ENCODE measurements at regions not wholly inside any gene's neighbourhood (a gene's known extent, or its start where the extent isn't known, plus 50 kb on each side); places are given as distances from the start of the nearest gene placed in this dataset.
"Not testable (repeated sequence)": the region's sequence is repeated elsewhere in the genome, so short reads cannot be mapped to it uniquely, and the experiment has no call there.

DNA sequence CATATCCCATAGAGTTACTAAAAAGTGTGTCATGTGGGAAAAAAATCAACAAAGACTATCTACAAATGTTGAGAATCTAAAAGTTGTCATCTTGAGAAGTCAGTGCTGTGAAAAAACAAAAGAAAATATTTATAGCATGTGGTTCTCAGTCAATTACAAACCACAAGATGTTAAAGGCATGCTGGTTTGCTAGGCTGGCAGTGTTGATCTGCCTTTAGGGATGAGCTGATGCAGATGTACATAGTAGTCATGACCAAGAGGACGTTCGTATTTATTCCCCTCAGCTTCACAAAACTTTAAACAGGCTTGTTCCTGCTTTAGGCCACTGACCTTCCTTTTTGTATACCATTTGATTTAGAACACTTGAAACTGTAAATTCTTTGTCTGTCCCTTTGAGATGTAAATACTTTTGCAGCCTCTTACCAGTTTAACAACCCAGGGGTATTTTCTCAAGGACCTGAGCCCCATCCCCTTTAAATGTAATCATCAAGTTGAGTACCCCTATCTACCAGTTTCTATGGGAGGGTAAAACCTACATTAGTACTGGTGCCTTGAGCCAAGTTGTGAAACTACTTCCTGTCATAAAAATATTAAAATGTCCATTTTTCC lies 446.6 kb downstream of the KCNJ18 start:
- DNase-seq: no peak

DNA sequence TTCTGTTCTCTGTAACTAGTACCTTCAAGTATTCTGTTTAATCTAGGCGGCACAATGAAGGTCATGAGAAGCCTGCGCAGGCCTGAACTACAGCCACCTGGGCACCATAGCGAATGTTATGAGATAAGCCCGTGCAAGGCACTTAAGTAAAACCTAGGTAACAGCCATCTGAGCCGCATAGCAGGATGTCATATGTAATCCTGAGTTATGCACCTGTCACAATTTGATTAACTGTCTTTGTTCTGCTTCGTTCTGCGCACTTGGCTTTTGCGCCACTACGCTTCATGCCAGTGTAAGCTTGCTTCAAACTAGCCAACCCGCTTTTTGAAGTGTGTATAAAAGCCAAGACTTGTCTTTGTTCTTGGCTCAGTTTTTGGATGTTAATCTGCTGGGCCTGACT lies 449.8 kb downstream of the KCNJ18 start:
- no peak for DNase-seq

DNA sequence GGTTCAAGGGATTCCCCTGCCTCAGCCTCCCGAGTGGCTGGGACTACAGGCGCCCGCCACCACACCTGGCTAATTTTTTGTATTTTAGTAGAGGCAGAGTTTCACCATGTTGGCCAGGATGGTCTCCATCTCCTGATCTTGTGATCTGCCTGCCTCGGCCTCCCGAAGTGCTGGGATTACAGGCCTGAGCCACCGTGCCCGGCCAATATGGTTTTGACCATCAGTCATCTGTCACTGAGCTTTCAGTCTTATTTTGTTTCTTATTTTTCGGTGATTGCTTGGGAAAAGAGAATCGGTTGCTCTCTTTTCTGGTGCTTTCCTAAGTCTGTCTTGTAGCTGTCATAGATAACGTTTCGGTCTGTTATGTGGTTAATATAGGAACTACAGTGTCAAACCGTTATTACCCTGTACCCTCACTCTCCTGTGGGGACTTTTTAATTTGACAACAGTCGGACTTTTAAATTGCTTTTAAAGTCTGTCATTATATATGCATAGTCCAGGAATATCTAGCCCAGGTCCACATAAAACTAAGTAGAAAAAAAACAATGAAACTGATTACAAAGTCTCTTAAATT lies 453.4 kb downstream of the KCNJ18 start:
- DNase-seq: no peak

DNA sequence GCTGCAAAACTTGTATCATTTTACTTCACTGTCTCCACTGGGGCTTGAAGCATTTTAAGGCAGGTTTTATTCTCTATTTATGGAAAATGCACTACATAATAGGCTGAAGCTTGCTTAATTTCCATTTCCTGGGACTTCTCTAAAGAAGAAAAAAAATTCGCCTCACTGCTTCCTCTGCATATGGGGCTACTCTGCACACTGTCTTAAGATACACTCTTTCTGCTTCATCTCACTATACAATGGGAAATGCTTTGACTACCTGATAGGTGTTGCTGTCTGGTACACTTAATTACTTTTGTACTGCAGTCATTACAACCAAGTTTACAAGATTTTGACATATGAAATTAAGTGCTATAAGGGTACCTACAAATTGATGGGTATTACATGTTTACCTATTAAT lies 466.0 kb downstream of the KCNJ18 start:
- no peak for DNase-seq

DNA sequence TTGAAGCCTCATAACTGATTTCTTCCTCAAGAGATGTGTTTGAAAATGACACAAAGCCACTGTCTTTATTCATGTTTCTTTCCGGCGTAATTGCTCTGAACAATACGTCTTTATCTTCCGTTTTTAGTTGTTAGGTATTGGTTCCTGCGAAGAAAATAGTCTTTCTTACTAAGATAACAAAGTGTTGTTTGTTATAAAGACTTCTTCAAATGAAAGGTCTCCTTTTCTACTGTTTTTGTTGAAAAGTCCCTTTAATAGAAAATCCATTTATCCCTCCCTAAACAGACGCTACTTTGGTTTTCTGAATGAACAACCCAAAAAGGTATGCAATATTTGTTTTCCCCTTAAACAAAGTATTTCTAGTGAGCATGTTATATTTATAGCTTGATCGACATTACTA lies 469.1 kb downstream of the KCNJ18 start:
- no peak for DNase-seq

DNA sequence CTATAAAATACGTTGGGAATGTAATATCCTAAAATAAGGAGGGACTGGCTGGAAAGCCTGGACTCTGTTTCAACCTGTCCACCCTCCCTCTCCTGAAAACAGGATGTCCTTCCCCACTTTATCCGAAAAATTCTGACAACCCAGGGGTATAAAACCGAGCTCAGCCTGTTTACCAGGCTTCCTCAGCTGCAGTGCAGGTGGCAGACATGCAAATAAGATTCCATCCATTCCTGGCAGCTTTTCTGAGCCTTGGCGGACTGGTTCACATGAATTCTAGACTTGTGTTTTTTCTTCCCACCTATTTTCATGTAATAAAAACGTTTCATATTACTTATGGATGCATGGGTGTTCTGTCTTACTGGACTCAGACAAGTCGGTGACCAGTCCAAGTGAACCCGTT lies 479.3 kb downstream of the KCNJ18 start:
- DNase-seq: no peak

DNA sequence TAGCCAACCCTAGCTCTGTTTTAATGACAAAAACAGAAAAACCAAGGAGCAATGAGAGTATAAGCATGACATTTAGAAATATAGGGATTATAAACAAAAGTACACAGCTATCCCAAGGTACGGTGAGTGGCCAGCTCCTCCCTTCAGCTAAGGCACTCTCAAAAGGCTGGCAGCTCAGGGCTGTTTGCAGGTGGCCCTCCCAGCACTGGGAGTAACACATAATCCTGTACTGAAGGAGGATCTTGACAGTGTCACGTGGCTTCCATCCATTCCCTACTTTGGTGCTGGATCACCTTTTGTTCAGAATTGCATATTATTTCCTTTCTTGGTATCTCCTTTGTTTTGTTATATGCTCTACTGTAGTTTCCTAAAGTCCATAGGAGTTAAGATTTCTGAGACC lies 500.8 kb downstream of the KCNJ18 start:
- no peak for DNase-seq

DNA sequence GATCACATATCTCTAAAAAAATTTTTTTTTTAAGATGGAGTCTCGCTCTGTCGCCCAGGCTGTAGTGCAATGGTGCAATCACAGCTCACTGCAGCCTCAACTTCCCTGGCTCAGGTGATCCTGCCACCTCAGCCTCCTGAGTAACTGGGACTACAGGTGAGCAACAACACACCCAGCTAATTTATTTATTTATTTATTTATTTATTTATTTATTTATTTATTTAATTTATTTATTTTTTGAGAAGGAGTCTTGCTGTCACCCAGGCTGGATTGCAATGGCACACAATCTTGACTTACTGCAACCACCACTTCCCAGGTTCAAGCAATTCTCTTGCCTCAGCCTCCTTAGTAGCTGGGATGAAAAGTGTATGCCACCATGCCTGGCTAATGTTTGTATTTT lies 507.9 kb downstream of the KCNJ18 start:
- not testable (repeated sequence) for DNase-seq

DNA sequence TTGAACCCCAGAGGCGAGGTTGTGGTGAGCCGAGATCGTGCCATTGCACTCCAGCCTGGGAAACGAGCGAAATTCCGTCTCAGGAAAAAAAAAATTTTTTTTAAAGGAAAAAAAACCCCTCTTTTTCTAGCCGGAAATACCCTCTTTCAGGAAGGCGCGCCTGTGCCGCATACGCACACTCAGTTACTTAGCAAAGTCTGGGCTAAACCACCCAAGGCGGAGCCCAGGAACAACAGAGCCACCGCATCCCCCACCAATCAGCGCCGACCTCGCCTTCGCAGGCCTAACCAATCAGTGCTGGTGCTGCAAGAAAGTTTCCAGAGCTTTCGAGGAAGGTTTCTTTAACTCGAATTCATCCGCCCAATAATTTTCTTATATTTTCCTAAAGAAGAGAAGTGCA lies 510.4 kb downstream of the KCNJ18 start:
- no peak for DNase-seq

DNA sequence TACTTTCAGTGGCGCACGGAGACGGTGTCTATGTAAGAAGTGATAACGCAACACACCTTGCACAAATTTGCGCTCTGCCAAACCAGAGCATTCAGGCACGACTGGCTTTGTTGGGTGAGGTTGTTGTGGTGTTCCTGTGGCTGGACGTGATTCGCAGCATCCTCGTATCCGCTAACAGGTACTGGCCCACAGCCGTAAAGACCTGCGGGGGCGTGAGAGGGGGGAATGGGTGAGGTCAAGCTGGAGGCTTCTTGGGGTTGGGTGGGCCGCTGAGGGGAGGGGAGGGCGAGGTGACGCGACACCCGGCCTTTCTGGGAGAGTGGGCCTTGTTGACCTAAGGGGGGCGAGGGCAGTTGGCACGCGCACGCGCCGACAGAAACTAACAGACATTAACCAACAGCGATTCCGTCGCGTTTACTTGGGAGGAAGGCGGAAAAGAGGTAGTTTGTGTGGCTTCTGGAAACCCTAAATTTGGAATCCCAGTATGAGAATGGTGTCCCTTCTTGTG lies 510.9 kb downstream of the KCNJ18 start:
- no peak for DNase-seq

DNA sequence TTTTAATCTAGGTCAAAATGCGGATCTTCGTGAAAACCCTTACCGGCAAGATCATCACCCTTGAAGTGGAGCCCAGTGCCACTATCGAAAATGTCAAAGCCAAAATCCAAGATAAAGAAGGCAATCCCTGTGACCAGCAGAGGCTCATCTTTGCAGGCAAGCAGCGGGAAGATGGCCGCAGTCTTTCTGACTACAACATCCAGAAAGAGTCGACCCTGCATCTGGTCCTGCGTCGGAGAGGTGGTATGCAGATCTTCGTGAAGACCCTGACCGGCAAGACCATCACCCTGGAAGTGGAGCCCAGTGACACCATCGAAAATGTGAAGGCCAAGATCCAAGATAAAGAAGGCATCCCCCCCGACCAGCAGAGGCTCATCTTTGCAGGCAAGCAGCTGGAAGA lies 511.8 kb downstream of the KCNJ18 start:
- DNase-seq: not testable (repeated sequence)

DNA sequence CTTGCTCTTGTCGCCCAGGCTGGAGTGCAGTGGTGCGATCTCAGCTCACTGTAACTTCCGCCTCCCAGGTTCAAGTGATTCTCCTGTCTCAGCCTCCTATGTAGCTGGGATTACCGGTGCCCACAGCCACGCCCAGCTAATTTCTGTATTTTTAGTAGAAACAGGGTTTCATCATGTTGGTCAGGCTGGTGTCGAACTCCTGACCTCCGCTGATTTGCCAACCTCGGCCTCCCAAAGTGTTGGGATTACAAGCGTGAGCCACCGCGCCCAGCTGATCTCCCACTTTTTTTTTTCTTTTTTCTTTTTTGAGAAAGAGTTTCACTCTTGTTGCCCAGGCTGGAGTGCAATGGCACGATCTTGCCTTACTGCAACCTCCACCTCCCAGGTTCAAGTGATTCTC lies 517.9 kb downstream of the KCNJ18 start:
- DNase-seq: not testable (repeated sequence)

DNA sequence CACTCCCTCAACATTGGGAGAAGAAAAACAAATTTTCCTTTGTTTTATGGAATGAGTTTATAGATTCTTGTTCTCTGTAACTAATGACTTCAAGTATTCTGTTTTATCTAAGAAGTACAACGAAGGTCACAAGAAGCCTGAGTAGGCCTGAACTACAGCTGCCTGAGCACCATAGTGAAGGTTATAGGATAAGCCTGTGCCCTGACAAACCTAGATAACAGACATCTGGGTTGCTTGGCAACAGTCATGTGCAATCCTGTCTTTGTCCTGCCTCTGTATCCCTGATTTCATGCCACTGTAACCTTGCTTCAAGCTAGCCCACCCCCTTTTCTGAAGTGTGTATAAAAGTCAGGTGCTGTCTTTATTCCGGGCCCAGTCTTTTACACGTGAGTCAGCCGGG lies 520.8 kb downstream of the KCNJ18 start:
- not testable (repeated sequence) for DNase-seq

DNA sequence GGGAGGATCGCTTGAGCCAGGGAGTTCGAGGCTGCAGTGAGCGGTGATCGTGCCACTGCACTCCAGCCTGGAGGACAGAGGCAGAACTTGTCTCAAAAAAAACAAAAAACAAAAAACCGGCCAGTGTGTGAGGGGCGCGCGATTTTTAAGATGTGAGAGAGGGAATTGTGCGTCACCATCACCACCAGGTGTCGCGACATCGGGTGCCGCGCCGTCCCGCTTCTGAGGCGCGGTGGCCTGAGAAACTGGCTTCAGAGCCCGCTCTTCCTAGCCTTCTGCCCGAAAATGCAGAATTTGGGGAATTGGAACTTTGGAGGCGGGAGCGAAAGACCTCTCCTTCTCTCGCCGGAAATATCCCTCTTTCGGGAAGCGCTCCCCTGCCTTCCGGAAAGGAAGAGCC lies 524.8 kb downstream of the KCNJ18 start:
- no peak for DNase-seq

DNA sequence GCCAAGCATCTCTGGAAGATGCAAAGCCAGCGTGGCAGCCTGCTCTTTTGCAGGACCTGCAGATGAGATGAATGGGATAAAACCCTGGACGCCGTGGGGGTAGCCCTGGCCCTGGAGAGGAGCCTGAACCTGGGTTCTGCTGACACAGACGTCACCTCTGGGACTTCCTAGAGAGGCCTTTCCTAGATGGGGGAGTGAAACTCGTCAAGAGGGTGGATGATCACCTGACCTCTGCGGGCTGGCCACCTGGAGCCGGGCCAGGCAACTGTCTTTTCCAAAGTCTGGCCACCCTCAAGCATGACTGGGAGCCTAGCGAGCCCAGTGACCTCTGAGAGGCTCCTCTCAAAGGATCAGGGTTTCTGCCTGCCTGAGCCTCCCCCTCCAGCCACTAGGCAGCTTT lies 529.0 kb downstream of the KCNJ18 start:
- no peak for DNase-seq

DNA sequence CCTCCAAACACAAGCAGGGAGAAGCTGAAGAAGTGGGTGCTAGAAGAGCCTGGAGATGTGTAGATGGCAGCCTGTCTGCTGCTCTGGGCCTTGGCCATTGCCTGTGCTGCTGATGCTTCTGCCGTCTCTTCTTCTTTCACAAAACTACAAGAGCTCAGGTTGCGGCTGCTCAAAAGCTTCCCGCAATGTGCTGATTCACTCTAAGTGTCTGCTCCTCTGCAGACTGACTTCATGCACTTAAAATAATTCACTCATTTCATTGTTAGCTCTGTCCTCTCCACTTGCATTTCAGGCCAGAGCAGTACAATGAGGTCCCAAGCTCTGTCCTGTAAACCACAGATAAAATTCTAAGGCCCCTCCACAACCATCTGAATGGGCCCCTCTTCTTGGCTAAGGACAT lies 534.2 kb downstream of the KCNJ18 start:
- DNase-seq: not testable (repeated sequence)

DNA sequence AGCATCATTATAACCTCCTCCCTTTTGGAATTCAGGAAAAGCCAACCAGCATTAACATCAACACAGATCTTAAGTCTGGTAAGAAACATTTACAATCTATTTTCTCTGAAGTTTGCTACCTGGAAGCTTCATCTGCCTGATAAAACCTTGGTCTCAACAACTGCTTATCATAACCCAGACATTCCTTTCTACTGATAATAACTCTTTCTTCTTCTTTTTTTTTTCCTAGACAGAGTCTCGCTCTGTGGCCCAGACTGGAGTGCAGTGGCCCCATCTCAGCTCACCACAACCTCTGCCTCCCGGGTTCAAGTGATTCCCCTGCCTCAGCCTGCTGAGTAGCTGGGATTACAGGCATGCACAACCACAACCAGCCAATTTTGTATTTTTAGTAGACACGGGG lies 534.6 kb downstream of the KCNJ18 start:
- DNase-seq: not testable (repeated sequence)

DNA sequence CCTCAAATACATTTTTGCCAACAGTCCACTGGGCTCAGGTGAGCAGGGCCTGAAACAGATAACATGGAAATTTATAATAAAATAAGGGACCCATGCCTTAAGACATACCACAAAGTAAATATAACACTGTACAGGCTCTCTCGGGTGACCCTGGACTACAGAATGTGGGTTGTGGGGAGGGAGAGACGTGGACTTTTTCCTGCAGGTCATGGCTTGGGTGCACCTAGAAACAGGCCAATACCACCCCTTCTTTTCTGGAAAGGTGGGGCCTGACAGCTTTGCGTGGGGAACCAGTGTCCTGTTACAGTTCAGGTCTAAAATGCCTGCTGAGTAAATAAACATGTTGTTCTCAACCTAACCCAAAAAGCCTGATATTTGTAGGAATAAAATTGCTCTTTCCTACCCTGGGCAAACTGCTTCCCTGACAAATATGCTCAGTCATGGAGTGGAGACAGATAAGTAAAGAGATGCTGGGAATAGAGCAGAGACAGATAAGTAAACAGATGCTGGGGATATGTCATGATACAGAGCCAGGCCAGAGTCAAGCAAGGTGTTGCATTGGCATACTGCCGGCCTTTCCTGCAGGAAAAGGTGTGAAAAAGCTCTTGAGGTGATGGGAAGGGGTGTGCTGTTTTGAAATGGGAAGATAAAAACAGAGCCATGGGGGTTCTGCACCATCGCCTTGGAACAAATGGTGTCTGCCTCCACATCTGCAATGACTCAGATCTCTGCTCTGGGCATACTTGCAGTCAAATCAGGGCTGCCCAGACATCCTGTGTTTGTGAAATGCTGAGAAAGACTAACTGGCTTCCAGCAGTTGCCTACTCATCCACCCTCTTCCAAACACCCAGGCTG lies 535.6 kb downstream of the KCNJ18 start:
- not testable (repeated sequence) for DNase-seq

DNA sequence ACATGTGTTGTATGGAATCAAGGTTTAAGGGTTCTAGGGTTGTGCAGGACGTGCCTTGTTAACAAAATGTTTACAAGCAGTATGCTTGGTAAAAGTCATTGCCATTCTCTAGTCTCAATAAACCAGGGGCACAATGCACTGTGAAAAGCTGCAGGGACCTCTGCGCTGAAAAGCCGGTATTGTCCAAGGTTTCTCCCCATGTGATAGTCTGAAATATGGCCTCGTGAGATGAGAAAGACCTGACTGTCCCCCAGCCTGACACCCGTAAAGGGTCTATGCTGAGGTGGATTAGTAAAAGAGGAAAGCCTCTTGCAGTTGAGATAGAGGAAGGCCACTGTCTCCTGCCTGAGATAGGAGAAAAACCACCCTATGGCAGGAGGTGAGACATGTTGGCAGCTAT lies 537.5 kb downstream of the KCNJ18 start:
- DNase-seq: not testable (repeated sequence)

DNA sequence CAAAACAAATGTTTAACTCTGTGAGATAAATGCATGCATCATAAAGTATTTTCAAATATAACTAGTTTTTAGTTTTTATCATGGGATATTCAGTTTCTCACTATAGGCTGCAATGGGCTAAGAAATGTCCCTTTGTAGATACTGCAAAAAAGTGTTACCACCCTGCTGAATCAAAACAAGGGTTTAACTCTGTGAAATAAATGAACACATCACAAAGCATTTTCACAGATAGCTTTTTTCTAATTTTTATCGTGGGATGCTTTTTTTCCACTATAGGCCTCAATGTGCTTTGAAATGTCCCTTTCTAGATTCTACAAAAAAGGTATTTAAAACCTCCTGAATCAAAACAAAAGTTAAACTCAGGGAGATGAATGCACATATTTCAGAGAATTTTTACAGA lies 541.1 kb downstream of the KCNJ18 start:
- no peak for DNase-seq

DNA sequence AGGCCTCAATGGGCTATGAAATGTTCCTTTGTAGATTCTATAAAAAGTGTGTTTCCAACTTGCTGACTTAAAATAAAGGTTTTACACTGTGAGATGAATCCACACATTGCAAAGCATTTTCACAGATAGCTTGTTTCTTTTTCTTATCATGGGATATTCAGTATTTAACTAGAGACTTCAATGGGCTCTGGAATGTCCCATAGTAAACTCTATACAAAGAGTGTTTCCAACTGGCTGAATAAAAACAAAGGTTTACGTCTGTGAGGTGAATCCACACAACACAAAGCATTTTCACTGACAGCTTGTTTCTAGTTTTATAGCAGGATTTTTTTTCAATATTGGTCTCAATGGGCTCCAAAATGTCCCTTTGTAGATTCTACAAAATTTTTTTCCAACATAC lies 550.1 kb downstream of the KCNJ18 start:
- no peak for DNase-seq

DNA sequence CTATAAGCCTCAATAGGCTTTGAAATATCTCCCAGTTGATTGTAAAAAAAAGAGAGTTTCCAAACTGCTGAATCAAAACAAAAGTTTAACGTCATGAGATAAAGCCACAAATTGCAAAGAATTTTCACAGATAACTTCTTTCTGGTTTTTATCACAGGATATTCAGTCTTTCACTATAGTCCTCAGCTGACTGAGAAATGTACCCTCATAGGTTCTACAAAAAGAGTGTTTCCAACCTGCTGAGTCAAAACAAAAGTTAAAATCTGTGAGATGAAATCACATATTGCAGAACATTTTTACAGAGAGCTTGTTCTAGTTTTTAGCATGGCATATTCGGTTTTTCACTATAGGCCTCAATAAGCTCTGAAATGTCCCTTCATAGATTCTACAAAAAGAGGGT lies 559.2 kb downstream of the KCNJ18 start:
- DNase-seq: no peak

DNA sequence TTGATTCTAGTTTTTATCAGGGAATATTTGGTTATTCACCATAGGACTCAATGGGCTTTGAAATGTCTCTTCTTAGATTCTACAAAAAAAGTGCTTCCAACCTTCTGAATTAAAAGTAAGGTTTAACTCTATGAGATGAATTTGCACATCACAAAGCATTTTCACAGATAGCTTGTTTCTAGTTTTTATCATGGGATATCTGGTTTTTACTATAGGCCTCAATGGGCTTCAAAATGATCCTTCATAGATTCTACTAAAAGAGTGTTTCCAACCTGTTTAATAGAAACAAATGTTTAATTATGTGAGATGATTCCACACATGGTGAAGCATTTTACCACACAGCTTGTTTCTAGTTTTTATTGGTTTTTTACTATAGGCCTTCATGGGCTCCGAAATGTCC lies 560.7 kb downstream of the KCNJ18 start:
- no peak for DNase-seq

DNA sequence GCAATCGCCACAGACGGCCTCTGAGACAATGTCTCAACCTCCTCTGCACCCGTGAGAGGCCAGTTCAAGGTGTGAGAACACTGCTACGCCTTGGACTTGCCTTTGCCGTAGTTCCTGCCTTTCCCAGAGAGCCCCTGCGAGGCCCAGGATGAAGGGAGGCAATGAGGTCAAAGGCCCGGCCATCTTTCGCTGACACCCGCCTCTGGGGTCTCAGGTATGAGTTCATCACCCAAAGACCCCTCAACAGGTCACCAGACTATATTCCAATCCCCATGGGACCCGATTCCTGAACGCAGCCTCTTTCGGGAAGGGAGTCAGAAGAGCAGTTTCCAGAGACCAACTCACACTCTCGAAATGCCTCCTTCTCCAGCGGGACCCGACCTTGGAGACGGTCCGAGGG lies 573.5 kb downstream of the KCNJ18 start:
- no peak for DNase-seq

Data from stimulated activated CD8-positive, alpha-beta memory T cell treated with anti-CD3 and anti-CD28 coated beads, Interleukin-4, amount 100 ng/mL, for 48 hours (primary cell).